SK-N-SH (cell line): ENCODE measurements at regions not wholly inside any gene's neighbourhood (a gene's known extent, or its start where the extent isn't known, plus 50 kb on each side); places are given as distances from the start of the nearest gene placed in this dataset.

Experiments used
- CTCF ChIA-PET: fragments of 300-600, 350-600 bp; formaldehyde crosslinking; extraction: SDS; loops from one replicate; lab custom pipeline; 2021; lab: Yijun Ruan, JAX
- POLR2A ChIA-PET: fragments of 350-600 bp; sonication (Branson Sonifier 250); formaldehyde crosslinking; extraction: SDS; loops from one replicate; lab custom pipeline; 2020; ENCODE audit warnings: antibody characterized with exemption, inconsistent platforms; lab: Yijun Ruan, JAX
- DNase-seq: peaks from one replicate; pipeline ENCODE4 v3.0.0; 2012
- H2AFZ ChIP-seq: fragments of 200-600 bp; sonication (generic); 2 replicates; pipeline ENCODE4 v1.8.1; 2016; ENCODE audit warnings: antibody characterized with exemption, mild to moderate bottlenecking, low read depth
- H3F3A ChIP-seq: fragments of 200-600 bp; sonication (generic); replicated peaks from 2 replicates; pipeline ENCODE3; 2016; ENCODE audit warnings: antibody characterized with exemption, mild to moderate bottlenecking; ENCODE audit not compliant: insufficient read depth
- H3K27ac ChIP-seq, 2 experiments: fragments of 200-500 bp in 1 of 2; fragments of 200-600 bp in 1 of 2; sonication (Bioruptor generic) in 1 of 2; sonication (generic), shearing (Covaris generic) in 1 of 2; 2 replicates each; pipeline versions ENCODE4 v1.5.1 to v1.6.1; 2014 to 2016; ENCODE audit warnings: low read depth in 2 of 2, inconsistent platforms in 1 of 2, low read length in 1 of 2, mild to moderate bottlenecking in 1 of 2, mixed read lengths in 1 of 2
- H3K27me3 ChIP-seq: fragments of 200-600 bp; sonication (generic), shearing (Covaris generic); 2 replicates; pipeline ENCODE4 v1.6.1; 2016; ENCODE audit warnings: mixed run types; ENCODE audit not compliant: insufficient read depth
- H3K36me3 ChIP-seq, 2 experiments: fragments of 200-500 bp in 1 of 2; fragments of 200-600 bp in 1 of 2; sonication (Bioruptor generic) in 1 of 2; sonication (generic) in 1 of 2; replicated peaks in 1 of 2; 2 replicates each; pipeline versions ENCODE3 to v1.5.1; 2014 to 2016; ENCODE audit warnings: low read length in 1 of 2, mild to moderate bottlenecking in 1 of 2; ENCODE audit not compliant: insufficient read depth in 2 of 2, control insufficient read depth in 1 of 2
- H3K4me1 ChIP-seq, 2 experiments: fragments of 200-500 bp in 1 of 2; fragments of 200-600 bp in 1 of 2; sonication (Bioruptor generic) in 1 of 2; sonication (generic), shearing (Covaris generic) in 1 of 2; 2 replicates each; pipeline versions ENCODE4 v1.5.1 to v1.6.1; 2014 to 2016; ENCODE audit warnings: low read depth in 1 of 2, low read length in 1 of 2, mixed run types in 1 of 2; ENCODE audit not compliant: insufficient read depth in 2 of 2, control insufficient read depth in 1 of 2
- H3K4me2 ChIP-seq: fragments of 200-600 bp; sonication (generic), shearing (Covaris generic); 2 replicates; pipeline ENCODE4 v1.6.1; 2017; ENCODE audit warnings: mixed run types
- H3K4me3 ChIP-seq, 2 experiments: fragments of 200-500 bp in 1 of 2; fragments of 200-600 bp in 1 of 2; sonication (Bioruptor generic) in 1 of 2; sonication (generic), shearing (Covaris generic) in 1 of 2; 2 replicates each; pipeline versions ENCODE4 v1.5.1 to v1.8.1; 2014 to 2016; ENCODE audit warnings: low read depth in 2 of 2, inconsistent platforms in 1 of 2, low read length in 1 of 2, mild to moderate bottlenecking in 1 of 2, mixed read lengths in 1 of 2, moderate library complexity in 1 of 2
- H3K79me2 ChIP-seq: fragments of 200-600 bp; sonication (generic); 2 replicates; pipeline ENCODE4 v1.8.1; 2017; ENCODE audit warnings: mild to moderate bottlenecking; ENCODE audit not compliant: insufficient read depth
- H3K9ac ChIP-seq: fragments of 200-600 bp; sonication (generic); 2 replicates; pipeline ENCODE4 v1.6.1; 2017; ENCODE audit warnings: mixed run types
- H3K9me2 ChIP-seq: fragments of 200-600 bp; sonication (generic); 2 replicates; pipeline ENCODE4 v1.6.1; 2017; ENCODE audit warnings: mixed run types
- H3K9me3 ChIP-seq: fragments of 200-600 bp; sonication (generic); 2 replicates; pipeline ENCODE4 v1.6.1; 2017; ENCODE audit warnings: mixed run types, mild to moderate bottlenecking, moderate library complexity
- H4K20me1 ChIP-seq: fragments of 200-600 bp; sonication (generic); 2 replicates; pipeline ENCODE4 v1.6.1; 2017; ENCODE audit warnings: mild to moderate bottlenecking, mixed run types; ENCODE audit not compliant: insufficient read depth
- CTCF ChIP-seq: fragments of 200-600 bp; sonication (generic); IDR thresholded peaks from 2 replicates; pipeline ENCODE4 v1.6.1; 2017; ENCODE audit warnings: antibody characterized with exemption, mild to moderate bottlenecking, moderate library complexity
- EP300 ChIP-seq, 2 experiments: IDR thresholded peaks; 2 replicates each; pipeline versions ENCODE4 v1.4.0 to v1.6.1; 2012; ENCODE audit warnings: borderline replicate concordance in 1 of 2, low read depth in 1 of 2, low read length in 1 of 2
- EZH2phosphoT487 ChIP-seq: fragments of 200-600 bp; sonication (generic); IDR thresholded peaks from 2 replicates; pipeline ENCODE4 v1.6.1; 2017; ENCODE audit warnings: low read depth, mixed run types, mild to moderate bottlenecking, antibody characterized with exemption, moderate library complexity, borderline replicate concordance
- FOXM1 ChIP-seq: IDR thresholded peaks from 2 replicates; pipeline ENCODE4 v1.4.0; 2012; ENCODE audit warnings: low read depth, mild to moderate bottlenecking
- GATA2 ChIP-seq: sonication (generic); formaldehyde crosslinking; IDR thresholded peaks from 2 replicates; pipeline ENCODE4 v1.5.0; 2020; ENCODE audit warnings: mild to moderate bottlenecking, missing genetic modification reagents
- JUND ChIP-seq: IDR thresholded peaks from 2 replicates; pipeline ENCODE4 v1.4.0; 2012
- MAX ChIP-seq: IDR thresholded peaks from 2 replicates; pipeline ENCODE4 v1.4.0; 2012; ENCODE audit warnings: low read depth
- MXI1 ChIP-seq: IDR thresholded peaks from 2 replicates; pipeline ENCODE4 v1.6.1; 2012; ENCODE audit warnings: mild to moderate bottlenecking, low read depth, low read length, improper control_type of control experiment
- NFIC ChIP-seq: IDR thresholded peaks from 2 replicates; pipeline ENCODE4 v1.4.0; 2012; ENCODE audit warnings: borderline replicate concordance
- POLR2AphosphoS5 ChIP-seq: IDR thresholded peaks from 2 replicates; pipeline ENCODE4 v1.6.1; 2012; ENCODE audit warnings: low read depth, low read length
- RAD21 ChIP-seq: IDR thresholded peaks from 2 replicates; pipeline ENCODE4 v1.6.1; 2012; ENCODE audit warnings: mild to moderate bottlenecking, low read length
- RCOR1 ChIP-seq: fragments of 150-350 bp; IDR thresholded peaks from 2 replicates; pipeline ENCODE4 v1.6.1; 2017; ENCODE audit warnings: antibody characterized with exemption, low read length
- RXRA ChIP-seq: IDR thresholded peaks from 2 replicates; pipeline ENCODE4 v1.4.0; 2012; ENCODE audit warnings: low read depth, mild to moderate bottlenecking, borderline replicate concordance
- USF1 ChIP-seq: IDR thresholded peaks from 2 replicates; pipeline ENCODE4 v1.4.0; 2012; ENCODE audit warnings: low read depth, borderline replicate concordance
- ZBTB33 ChIP-seq: IDR thresholded peaks from 2 replicates; pipeline ENCODE4 v1.4.0; 2012; ENCODE audit warnings: low read depth, borderline replicate concordance
- WGBS: methylation state at CpG from one replicate; pipeline ENCODE4 v1.1.6; 2017; ENCODE audit warnings: low lambda C conversion rate; 5-methylcytosine and 5-hydroxymethylcytosine counted together
- TF ChIP-seq, protein P1 (sequence below): IDR thresholded peaks from 2 replicates; pipeline ENCODE4; 2012

DNA sequence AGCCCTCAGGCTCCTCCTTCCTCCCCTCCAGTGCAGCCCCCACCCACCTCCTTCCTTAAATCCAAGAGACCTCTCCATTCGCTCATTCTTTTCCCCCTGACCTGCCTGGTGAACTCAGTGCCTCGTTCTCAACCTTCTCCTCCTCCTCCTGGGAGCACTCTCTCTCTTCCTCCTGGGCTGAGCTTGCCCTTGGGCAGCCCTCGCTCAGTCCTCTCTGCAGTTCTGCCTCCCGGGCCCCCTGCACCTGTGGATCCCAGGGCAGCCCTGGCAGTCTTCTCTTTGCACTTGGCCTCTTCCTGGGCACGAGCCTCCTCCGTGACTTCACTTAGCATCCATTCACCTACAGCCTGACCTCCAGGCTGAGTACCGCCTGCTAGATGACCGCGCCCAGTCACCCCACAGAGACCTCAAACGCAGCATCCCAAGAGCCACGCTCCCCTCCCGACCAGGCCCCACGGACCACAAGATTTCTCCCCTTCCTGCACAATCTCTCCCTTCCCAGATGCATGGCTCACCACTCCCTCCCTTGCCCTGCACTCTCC is 58.9 kb upstream of the ID2 start:
- Histone ChIP-seq H2AFZ (no peak overlapping the region), H3K27ac (no peak overlapping the region), H3K9ac (no peak overlapping the region), H3K4me3 (no peak overlapping the region), H4K20me1 (no peaks in the 10 kb centered on the region), H3F3A (no peaks in the 10 kb centered on the region), H3K27me3 (no peaks in the 10 kb centered on the region), H3K4me1 (peaks cover 0 to 14% of the 10 kb centered on the region in 2 experiments; a peak in 1 of 4 replicates), H3K9me3 (no peaks in the 10 kb centered on the region), H3K4me2 (no peak overlapping the region), H3K36me3 (no peaks in the 10 kb centered on the region), H3K79me2 (no peaks in the 10 kb centered on the region), H3K9me2 (no peaks in the 10 kb centered on the region)
- no peak for DNase-seq
- POLR2A ChIA-PET: no interaction called here
- CTCF ChIA-PET: no interaction called here
- TF ChIP-seq EP300 (IDR thresholded peaks at IDR 0.05; ENCODE audit: borderline replicate concordance in 1 of 2, low read depth in 1 of 2, low read length in 1 of 2) (no peak), GATA2 (no peak), JUND (no peak), EZH2phosphoT487 (no peak), USF1 (no peak), MAX (no peak), MXI1 (no peak), ZBTB33 (no peak), RCOR1 (no peak), POLR2AphosphoS5 (no peak)
- 75% methylated on average over 12 of the region's 13 CpGs for WGBS

GRCh38 chr2:8623576-8623957 is 58.3 kb upstream of the ID2 start:
- Histone ChIP-seq H3K4me2 (no peak overlapping the region), H3K36me3 (no peaks in the 10 kb centered on the region), H3K4me3 (no peak overlapping the region), H3K27me3 (no peaks in the 10 kb centered on the region), H3K9ac (no peak overlapping the region), H3K9me2 (no peaks in the 10 kb centered on the region), H3K9me3 (no peaks in the 10 kb centered on the region), H3K27ac (no peak overlapping the region), H3F3A (no peaks in the 10 kb centered on the region), H3K4me1 (peaks cover 0 to 14% of the 10 kb centered on the region in 2 experiments; a peak in 1 of 4 replicates), H4K20me1 (no peaks in the 10 kb centered on the region), H3K79me2 (no peaks in the 10 kb centered on the region), H2AFZ (no peak overlapping the region)
- no peak for TF ChIP-seq MAX
- TF ChIP-seq, protein P1, sequence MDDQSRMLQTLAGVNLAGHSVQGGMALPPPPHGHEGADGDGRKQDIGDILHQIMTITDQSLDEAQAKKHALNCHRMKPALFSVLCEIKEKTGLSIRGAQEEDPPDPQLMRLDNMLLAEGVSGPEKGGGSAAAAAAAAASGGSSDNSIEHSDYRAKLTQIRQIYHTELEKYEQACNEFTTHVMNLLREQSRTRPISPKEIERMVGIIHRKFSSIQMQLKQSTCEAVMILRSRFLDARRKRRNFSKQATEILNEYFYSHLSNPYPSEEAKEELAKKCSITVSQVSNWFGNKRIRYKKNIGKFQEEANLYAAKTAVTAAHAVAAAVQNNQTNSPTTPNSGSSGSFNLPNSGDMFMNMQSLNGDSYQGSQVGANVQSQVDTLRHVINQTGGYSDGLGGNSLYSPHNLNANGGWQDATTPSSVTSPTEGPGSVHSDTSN: no peak
- no peak for TF ChIP-seq NFIC
- no peak for TF ChIP-seq RXRA
- no peak for TF ChIP-seq JUND
- TF ChIP-seq CTCF: no peak
- no peak for TF ChIP-seq RAD21
- no peak for TF ChIP-seq ZBTB33
- TF ChIP-seq FOXM1: no peak
- no peak for TF ChIP-seq MXI1
- CTCF ChIA-PET: interaction anchor here (1.3 kb wide), 1 partner anchor 1526 kb away, joined by 4 read pairs; no protein-coding TSS in a partner anchor
- POLR2A ChIA-PET: interaction anchor here (0.7 to 1.0 kb wide), 2 partner anchors 48 to 58 kb away, joined by 3 to 5 read pairs; partner anchors contain the start of gene ID2
- 78% methylated on average over 11 of the region's 12 CpGs for WGBS
- no peak for DNase-seq
